Activated CD8-positive, alpha-beta memory T cell treated with anti-CD3 and anti-CD28 coated beads for 48 hours (primary cell): ENCODE measurements at regions not wholly inside any gene's neighbourhood (a gene's known extent, or its start where the extent isn't known, plus 50 kb on each side); places are given as distances from the start of the nearest gene placed in this dataset.
"Not testable (repeated sequence)": the region's sequence is repeated elsewhere in the genome, so short reads cannot be mapped to it uniquely, and the experiment has no call there.

Experiments used
- DNase-seq, 3 experiments: peaks; one replicate each; pipeline ENCODE4 v3.0.0-alpha.2; 2020; ENCODE audit warnings: low read depth in 2 of 3, low spot score in 2 of 3

DNA sequence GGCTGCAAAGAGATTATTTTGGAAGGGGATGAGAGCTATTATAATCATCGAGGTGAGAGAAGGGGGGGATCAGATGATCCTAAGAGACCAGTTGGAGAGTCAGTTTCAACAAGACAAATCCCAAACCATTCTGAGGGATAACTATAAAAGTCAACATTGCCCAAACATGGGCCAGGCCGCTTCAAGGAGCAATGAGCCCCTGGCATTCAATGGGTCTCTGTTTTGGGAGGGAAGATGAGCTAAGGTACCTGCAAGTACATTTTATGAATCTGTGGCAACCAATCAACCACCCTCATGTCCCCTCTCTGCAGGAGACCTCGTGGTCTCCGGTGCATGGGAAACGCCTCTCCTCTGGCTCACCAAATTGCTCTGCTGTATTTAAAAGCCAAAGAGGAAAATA is 209.9 kb upstream of the C16orf82 start:
- no peak for DNase-seq

DNA sequence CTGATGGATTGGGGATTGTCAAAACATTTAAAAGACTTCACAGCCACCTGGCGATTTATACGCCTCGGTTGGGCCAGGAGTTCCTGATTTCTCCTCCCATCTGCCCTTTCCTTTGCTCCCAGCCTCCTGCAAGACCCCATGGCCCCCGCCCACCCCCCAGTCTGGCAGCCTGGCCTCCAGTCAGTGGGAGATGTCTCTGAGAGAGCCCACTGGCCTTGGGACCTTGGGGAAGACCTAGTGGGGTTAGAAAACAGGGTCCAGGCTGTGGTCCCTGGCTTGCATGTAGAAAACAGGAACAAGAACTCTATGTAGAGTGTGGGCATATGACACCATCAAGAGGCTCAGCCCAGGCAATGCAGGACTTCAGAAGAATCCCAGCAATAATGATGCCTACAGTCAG is 209.4 kb upstream of the C16orf82 start:
- no peak for DNase-seq

DNA sequence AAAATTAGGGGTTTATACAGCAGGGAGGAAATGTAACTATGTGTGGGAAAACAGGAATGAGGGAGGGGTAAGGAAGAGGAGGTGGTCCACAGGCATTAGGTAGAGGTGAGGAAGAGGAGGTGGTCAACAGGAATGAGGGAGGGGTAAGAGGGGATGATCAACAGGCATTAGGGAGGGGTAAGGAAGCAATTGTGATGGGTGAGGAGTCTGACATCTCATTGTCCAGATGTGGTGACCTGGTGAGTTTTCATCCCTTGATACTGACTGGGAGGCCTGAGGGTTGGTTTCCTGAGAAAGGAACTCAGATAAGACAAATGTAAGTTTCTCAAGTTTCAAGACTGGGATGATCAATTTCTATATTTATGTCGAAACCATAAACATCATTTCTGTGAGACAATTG is 206.2 kb upstream of the C16orf82 start:
- DNase-seq, result no peak

DNA sequence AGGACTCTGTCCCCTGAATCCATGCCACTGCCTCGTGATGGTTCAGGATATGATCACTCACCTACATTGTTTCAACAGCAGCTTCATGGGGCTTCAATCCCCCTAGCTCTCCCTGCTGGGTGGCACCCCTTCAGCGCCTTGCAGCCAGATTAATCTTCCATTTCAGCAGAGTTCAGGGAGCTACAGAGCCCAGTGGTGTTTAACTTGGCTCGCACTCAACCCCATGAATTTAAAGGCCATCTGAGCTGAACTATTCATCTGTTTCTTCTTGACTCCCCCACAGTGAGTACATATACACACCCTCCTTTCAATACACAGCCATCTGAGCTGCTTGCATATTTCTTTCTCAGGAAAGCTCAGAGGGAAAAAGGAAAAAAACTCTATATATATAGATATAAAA is 202.8 kb upstream of the C16orf82 start:
- DNase-seq, result no peak

DNA sequence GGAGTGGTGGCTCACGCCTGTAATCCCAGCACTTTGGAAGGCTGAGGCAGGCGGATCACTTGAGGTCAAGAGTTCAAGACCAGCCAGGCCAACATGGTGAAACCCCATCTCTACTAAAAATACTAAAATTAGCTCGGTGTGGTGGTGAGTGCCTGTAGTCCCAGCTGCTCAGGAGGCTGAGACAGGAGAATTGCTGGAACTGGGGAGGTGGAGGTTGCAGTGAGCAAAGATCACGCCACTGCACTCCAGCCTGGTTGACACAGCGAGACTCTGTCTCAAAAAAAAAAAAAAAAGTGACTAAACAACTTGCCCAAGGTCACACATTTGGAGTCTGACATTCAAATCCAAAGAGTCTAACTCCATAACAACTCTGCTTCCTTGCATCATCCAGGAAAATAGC is 192.4 kb upstream of the C16orf82 start:
- DNase-seq, result not testable (repeated sequence)

DNA sequence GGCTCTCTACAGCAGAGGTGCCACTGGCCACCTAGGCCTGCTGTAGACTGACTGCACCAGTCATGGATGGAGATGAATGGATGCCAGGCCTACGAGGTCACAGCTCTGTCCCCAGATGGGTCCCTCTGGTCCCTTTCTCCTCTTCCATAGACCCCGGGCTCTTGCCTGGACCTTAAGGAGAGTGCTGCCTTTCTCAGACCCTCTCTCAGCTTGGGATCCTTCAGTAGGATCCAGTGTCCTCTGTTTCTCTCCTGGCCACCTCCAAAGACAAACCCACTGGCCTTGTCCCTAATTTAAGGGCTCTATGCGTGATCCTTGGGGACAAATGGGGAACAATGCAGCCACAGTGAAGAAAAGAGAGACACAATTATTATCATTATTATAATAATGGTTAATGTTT is 189.3 kb upstream of the C16orf82 start:
- no peak for DNase-seq

DNA sequence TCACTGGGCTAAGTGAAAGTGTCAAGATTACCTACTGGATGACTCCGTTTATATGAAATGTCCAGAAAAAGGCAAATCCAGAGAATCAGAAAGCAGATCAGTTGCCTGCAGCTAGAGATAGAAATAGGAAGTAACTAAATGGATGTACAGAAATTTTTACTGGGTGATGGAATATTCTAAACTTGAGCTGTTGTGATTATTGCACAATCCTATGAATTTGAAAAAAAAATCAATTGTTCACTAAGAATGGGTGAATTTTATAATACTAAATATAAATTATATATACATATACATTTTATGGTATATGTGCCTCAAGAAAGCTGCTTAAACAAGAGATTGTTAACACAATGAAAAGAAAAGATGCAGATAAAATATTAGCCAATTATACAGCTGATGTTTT is 181.1 kb upstream of the C16orf82 start:
- no peak for DNase-seq

DNA sequence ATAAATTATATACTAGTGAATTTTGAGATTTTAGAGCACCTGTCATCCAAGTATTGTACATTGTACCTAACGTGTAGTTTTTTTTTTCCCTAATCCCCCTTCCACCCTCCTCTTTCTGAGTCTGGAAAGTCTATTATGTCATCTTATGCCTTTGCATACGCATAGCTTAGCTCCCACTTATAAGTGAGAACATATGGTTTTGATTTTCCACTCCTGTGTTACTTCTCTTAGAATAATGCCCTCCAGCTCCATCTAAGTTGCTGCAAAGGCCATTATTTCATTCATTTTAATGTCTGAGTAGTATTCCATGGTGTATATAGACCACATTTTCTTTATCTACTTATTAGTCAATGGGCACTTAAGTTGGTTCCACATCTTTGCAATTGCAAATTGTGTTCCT is 177.0 kb upstream of the C16orf82 start:
- no peak for DNase-seq

DNA sequence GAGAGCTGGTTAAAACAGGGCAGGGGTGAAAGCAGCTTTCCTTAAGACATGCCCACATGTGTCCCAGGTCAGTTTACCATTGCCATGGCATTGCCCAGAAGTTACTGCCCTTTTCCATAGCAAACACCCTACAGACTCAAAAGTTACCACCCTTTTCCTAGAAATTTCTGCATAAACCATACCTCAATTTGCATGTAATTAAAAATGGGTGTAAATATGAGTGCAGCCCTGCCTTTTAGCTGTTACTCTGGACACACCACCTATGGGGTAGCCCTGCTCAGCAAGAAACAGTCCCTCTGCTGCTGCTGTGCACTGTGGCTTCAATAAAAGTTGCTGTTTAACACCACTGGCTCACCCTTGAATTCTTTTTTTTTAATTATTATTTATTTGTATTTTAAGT is 168.5 kb upstream of the C16orf82 start:
- no peak for DNase-seq

DNA sequence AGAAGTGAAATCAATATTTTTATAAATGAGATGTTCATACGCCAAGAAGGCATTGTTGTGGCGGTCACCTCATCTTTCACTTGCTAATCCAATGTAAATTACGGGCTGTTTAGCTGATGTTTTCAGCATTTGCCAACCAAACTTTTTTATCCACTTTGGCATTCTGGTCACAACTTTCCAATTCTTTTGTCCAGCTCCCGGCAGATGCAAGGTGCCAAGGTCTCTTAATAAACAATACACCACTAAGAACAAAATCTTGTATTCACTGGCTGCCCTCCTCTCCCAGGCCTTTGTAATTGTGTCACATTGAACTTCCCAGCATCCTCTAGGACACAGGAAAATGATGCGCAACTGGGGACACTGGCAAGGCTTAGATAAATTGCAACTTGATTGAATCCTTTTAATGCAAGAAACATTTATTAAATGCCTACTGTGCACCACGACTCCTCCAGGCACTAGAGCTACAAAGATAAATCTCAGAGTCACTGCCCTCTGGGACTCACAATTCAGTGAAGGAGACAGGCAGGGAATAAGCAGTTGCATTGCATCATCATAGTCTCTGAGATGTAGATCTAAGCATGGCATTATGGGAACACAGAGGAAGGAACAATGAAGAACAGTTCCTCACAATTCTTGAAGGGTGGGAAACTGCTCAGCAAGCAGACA is 165.4 kb upstream of the C16orf82 start:
- no peak for DNase-seq

DNA sequence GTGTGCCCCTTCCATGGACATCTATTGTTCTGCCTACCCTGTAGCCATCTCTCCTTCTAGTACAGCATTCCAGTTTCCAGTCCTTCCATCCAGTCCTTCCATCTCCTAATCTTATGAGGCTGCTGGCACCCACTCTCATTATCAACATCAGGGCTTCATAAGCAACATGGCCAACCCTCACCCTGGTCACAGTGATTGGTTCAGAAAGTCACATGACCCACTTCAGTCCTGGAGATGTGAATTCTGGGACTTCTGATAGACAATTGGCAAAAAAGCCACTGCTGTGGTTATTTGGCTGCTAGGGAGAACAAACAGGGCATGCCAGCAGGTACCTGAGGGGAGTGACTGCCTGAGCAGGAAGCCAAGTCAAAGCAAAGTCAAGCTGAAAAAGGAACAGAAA is 164.7 kb upstream of the C16orf82 start:
- DNase-seq, result no peak

DNA sequence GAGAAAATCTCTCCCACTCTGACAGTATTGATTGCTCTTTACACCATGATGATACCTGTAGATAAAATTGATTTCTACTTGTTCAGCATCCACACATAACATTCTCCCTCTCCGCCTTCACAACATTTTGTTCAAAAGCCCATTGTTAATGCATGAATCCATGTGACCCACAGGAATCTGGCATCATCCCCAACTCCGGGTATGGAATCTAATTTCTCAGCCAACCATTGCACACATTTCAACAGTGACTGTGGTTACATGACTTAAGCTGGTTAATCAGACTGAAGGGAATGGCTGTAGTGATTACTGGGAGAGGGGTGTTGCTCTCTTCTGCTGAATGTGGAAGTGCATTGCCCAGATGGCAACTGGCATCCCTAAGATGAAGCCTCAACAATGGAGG is 161.4 kb upstream of the C16orf82 start:
- DNase-seq, result no peak

DNA sequence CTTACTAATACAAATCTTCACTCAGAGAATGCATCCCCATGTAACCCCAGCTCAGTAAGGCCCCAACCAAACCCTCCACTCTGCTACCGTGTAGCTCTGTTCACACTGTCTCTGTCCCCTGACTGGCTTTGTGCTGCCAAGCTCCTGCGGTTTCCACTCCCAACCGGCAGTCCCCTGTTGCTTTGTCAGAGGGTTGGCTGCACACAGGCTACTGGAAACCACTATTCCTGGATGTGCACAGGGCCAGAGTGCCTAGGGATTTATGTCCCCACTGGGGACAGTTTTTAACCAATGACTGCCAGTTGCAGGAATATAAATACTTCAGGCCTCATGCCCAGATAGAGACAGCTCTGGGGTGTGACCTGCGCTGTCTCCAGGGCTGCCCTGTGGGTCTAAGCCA is 157.1 kb upstream of the C16orf82 start:
- no peak for DNase-seq

DNA sequence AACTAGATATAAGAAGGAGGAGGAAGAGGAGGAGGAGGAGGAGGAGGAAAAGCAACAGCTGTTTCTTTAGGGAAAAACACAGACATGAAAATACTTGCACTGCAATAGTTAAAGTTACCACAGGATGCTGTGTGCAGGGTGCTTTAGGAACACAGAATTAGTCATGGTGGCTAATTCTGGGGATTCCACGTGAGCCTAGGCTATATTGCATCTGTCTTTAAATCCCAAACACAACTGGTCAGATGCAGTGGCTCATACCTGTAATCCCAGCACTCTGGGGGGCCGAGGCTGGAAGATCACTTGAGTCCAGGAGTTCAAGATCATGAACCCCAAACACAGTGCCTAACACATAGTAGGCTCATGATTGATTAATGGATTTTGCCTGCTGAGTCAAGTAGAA is 155.3 kb upstream of the C16orf82 start:
- no peak for DNase-seq

DNA sequence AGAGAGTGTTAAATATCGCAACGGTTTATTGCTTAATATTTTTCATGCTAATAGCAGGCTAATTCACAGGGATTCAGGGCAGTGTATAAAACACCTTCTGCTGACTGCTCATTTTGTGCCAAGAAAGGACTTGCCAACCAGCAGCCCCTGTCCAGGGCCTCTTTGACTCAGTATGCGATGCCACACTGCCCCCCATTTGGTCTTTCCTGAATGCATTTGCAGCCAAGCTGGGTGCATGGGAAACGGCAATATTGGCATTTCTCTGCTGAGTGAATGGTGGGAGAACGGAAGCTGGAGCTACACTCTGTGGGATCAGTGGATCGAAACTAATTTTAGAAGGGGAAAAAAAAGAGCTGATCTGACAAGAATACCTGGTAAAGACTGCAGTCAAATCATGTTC is 152.9 kb upstream of the C16orf82 start:
- no peak for DNase-seq

DNA sequence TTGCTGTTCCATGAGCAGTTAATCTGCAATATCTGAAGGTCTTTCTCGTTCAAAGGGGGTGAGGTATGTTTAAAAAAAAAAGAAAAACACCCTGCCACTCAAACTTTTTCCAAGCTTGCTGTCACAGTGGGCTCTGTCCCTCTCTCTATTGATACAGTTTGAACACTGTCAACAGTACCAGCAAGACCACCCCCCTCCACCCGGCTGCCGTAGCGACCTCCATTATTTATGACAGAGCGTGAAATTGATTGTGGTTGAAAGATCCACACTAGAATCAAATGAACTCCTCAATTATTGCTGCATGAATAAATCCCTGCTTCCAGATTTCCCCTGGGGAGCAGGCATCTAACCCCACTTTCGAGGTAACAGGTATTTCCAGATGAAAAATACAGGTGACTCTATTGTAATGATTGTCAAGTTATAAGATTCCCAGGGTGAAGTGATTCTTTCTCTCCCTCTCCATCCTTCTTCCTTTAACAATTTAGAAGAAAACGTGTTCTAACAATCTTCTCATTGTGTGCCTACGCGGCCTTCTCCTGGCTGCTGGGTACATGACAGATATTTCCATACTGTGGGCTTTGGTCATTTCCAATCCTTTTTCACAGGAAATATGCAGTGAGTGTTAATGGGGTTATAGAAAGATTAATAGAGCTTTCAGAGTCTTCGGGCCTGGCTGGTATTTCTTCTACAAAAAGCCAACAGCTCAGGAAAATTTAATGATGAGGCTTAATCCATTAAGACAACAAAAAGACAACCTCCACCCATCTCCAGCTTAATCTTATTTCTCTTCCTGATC is 135.7 kb upstream of the C16orf82 start:
- DNase-seq, result no peak

DNA sequence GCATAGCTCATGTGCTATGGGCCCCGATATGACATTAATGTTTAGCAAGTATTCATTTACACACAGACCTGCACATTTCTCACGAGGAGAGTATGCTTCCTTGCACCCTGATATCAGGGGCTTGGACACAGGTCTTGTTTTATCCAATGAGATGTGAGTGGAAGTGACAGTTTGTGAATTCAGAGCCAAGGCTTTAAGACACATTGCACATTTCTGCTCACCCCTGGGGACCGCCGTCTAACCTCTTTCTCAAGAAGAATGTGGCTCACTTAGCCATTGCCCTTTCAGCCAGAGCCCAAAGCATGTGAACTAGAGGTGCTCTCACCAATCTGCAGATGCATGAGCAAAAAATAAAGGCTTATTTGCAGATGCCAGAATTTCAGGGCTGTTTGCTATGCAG is 116.1 kb upstream of the C16orf82 start:
- DNase-seq, result no peak

DNA sequence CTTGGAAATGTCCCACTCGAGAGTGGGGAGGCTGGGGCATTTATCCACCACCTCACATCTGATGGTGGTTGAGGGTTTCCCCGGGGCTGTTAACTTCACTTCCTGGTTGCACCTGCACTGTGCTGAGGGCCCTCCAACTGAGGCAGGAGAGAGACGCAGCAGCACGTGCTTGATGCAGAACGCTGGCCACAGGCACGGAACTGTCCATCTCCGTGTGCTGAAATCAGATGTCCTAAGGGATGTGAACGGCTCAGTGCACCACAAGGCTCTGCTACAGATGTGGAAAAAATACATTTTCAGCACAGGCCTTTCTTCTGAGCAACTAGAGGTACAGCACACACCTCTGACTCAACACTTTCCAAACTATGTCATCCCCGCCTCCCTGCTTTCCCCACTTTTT is 114.8 kb upstream of the C16orf82 start:
- no peak for DNase-seq

DNA sequence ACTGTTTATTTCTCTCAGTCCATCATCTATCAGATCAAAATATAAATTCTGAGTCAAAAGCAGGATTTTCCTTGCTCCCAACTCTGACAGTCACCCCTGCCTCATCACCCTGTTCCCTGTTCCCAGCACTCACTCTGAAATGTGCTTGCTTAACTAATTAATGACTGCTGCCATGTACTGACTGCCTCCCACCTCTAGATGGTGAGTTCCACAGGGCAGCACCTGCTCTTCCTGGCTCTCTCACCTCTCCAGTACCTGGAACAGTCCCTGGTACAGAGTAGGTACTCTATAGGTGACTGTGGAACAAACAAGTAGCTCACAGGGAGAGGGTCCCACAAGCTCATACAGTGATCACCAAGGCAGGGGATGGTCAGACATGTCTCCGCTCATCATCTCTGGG is 114.3 kb upstream of the C16orf82 start:
- no peak for DNase-seq

DNA sequence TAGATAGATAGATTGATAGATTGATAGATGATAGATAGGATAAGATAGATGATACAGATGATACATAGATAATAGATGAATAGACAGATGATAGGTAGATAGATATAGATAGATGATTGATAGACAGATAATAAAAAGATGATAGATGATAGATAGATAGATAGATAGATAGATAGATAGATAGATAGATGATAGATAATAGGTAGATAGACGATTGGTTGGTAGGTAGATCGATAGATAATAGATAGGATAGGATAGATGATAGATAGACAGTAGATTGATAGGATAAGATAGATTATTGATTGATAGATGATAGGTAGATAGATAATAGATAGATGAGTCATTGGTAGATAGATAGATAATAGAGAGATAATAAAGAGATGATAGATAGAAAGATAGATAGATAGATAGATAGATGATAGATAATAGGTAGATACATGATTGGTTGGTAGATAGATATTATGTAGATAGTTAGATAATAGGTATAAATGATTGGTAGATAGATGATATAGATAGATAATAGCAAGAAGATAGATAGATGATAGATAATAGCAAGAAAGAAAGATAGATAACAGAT is 109.4 kb upstream of the C16orf82 start:
- no peak for DNase-seq

DNA sequence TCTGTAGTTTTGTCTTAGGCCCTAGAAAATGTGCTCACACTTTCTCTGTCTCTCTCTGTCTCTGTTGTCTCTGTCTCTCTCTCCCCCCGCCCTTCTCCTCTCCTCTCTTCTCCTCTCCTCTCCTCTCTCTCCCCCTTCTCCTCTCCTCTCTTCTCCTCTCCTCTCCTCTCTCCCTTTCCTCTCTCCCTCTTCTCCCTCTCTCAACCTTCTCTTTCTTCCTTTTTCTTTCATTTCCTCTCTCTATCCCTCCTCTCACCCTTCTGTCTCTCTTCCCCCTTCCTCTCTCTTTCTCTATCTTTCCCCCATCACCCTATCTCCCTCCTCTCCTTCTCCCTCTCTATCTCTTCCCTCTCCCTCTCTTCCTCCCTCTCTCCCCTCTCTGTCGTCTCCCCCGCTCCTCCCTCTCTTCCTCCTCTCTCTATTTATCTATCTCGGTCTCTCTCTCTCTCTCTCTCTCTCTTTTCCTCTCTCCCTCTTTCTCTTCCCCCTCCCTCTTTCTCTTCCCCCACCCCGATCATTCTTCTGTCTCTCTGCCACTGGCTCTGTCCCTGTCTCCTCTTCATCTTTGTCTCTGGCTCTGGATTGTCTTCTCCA is 107.2 kb upstream of the C16orf82 start:
- DNase-seq, result no peak

DNA sequence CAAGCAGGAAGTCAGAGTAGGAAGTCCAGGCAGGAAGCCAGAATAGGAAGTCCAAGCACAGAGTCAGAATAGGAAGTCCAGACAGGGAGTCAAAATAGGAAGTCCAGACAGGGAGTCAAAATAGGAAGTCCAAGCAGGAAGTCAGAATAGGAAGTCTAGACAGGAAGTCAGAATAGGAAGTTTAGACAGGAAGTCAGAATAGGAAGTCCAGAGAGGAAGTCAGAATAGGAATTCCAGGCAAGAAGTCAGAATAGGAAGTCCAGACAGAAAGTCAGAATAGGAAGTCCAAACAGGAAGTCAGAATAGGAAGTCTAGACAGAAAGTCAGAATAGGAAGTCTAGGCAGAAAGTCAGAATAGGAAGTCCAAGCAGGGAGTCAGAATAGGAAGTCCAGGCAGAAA is 105.3 kb upstream of the C16orf82 start:
- no peak for DNase-seq
